Cardiac muscle cell (in vitro differentiated cells and primary cell): ENCODE measurements at regions not wholly inside any gene's neighbourhood (a gene's known extent, or its start where the extent isn't known, plus 50 kb on each side); places are given as distances from the start of the nearest gene placed in this dataset.
A peak's percentile ranks its signal among the peaks of the same experiment; 100 is the strongest.

Experiments used
- DNase-seq, 2 donors: peaks; one replicate each; pipeline versions ENCODE4 v3.0.0 to v3.0.0-alpha.2; 2010 to 2017; ENCODE audit warnings: low read depth in 1 of 2, low spot score in 1 of 2
- H3K27ac ChIP-seq: fragments of 200-600 bp; sonication (generic); 2 replicates; pipeline ENCODE4 v1.5.1; 2016
- H3K27me3 ChIP-seq: fragments of 200-600 bp; sonication (generic); 2 replicates; pipeline ENCODE4 v1.6.0; 2016; ENCODE audit warnings: control low read depth
- H3K36me3 ChIP-seq: fragments of 200-600 bp; sonication (generic); 2 replicates; pipeline ENCODE4 v1.5.1; 2016; ENCODE audit warnings: control low read depth
- H3K4me1 ChIP-seq: fragments of 200-600 bp; sonication (generic); 2 replicates; pipeline ENCODE4 v1.8.1; 2017; ENCODE audit warnings: low read depth, mild to moderate bottlenecking, mixed run types
- H3K4me3 ChIP-seq: fragments of 200-600 bp; sonication (generic); 2 replicates; pipeline ENCODE4 v1.5.1; 2016; ENCODE audit warnings: mild to moderate bottlenecking
- H3K9me3 ChIP-seq: fragments of 200-600 bp; sonication (generic); 2 replicates; pipeline ENCODE4 v1.5.1; 2017; ENCODE audit warnings: low read depth, mild to moderate bottlenecking, control low read depth
- TF ChIP-seq, protein P1 (sequence below): IDR thresholded peaks from 2 replicates; pipeline ENCODE4 v1.5.1; 2012; ENCODE audit warnings: low read depth, mild to moderate bottlenecking, low read length

DNA sequence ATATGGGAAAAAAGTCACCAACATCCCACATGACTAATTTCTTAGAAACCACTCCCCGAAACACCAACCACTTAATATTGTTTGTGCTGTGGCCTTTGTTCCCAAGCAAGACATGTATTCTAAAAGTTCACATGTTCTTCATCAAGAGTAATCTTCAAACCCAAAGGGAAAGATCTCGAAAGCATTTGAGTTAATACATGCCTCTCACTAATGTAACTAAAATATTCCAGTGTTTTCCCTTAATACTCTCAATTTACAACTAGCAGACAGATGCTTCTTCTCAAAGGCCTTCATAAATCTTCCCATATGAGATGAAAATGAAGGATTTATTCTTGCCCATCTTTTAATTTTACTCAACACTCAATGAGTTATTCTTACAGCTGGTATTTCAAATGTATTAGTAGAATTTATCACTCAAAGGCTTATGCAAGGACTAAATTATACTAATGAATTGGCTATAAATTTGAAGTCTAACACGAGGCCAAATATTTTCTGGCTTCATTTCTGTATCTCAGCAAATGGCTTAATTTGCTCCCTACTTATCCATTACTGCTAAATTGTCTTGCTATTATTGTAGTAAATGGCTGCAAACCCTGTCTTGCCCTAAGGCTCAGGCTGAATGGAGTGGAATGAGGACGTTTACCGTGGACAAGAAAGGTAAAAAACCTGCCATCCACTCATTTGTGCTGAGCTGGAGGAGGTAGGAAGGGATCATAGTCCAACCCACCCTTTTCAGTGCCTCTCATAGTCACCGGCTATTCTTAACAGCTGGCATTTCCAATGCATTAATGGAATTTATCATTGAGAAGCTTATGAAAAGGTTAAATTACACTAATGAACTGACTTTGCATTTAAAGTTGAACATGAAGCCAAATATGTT, 474.4 kb downstream of the RASEF start:
- no peaks in the 10 kb centered on the region for H3K27me3 ChIP-seq
- TF ChIP-seq, protein P1, sequence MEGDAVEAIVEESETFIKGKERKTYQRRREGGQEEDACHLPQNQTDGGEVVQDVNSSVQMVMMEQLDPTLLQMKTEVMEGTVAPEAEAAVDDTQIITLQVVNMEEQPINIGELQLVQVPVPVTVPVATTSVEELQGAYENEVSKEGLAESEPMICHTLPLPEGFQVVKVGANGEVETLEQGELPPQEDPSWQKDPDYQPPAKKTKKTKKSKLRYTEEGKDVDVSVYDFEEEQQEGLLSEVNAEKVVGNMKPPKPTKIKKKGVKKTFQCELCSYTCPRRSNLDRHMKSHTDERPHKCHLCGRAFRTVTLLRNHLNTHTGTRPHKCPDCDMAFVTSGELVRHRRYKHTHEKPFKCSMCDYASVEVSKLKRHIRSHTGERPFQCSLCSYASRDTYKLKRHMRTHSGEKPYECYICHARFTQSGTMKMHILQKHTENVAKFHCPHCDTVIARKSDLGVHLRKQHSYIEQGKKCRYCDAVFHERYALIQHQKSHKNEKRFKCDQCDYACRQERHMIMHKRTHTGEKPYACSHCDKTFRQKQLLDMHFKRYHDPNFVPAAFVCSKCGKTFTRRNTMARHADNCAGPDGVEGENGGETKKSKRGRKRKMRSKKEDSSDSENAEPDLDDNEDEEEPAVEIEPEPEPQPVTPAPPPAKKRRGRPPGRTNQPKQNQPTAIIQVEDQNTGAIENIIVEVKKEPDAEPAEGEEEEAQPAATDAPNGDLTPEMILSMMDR, result no peak
- DNase-seq, result no peak
- H3K27ac ChIP-seq, result no peak overlapping the region
- no peaks in the 10 kb centered on the region for H3K9me3 ChIP-seq
- no peaks in the 10 kb centered on the region for H3K36me3 ChIP-seq
- H3K4me1 ChIP-seq, result no peaks in the 10 kb centered on the region
- H3K4me3 ChIP-seq, result no peak overlapping the region

- TF ChIP-seq, protein P1, result no peak
- Histone ChIP-seq H3K4me1 (no peaks in the 10 kb centered on the region), H3K36me3 (no peaks in the 10 kb centered on the region), H3K27ac (no peak overlapping the region), H3K4me3 (no peak overlapping the region), H3K9me3 (no peaks in the 10 kb centered on the region), H3K27me3 (no peaks in the 10 kb centered on the region)
- no peak for DNase-seq
Observed at GRCh38 chr9:82590845-82591244, 472.1 kb downstream of the RASEF start.

DNA sequence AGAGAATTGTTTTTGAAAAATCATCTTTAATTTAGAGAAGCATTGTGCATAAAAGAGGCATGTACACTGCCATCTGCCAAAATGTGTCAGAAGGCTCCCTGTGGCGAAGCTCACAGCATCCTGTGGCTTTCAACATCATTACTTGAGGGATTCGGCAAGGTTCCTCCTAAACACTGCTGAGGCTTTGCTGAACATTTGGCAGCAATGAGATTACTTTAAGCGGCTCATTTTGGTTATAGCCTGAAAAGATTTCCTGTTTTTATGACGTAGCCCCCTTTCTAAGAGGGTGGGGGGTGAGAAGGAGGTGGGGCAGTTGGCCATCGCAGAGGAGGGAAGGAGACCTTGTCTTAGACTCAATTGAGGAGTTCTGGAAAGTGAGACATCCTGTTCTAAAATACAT, 469.4 kb downstream of the RASEF start:
- no peak for DNase-seq
- TF ChIP-seq, protein P1, result no peak
- H3K36me3 ChIP-seq, result no peaks in the 10 kb centered on the region

DNA sequence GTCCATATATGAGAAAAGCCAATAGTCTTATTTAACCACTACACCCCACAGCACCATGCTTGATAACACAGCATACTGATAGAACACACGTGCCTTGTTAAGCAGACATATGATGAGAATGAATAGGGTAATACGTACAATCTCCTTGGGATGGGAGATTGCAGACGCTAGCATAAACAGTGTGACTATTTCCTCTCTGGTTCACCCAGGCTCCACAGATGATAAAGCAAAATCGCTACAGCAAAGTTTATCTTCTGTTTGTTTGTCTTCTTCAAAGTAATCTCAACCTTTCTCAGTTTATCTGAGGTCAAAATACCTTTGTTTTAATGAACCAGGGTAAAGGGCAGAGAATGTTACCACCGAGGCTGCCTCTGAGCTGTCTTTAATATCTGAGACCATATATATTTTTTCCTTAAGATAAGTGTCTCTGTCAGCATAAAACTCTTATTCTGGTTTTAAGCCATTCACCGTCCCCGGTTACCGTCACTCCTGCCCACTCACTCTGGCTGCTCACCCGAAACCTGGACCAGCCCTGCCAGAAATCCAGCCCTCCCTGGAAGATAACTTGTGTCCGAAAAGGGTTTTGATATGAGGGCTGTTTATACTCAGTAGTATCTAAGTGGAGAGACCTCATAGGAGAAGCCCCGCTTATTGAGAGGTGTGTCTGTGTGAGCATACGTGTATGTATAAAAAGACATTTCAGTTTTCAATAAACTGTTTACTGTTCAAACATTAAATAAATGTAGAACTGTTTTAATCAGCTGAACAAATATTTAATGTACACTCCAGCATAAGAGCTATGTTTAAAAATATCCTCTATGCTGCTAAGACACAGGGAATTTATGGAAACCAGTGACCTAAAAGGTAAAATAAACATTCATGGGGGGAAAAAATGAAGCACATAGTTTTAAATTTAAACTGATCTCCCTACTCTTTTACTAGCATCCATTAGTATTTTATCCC, 465.4 kb downstream of the RASEF start:
- Histone ChIP-seq H3K4me3 (no peak overlapping the region), H3K36me3 (no peaks in the 10 kb centered on the region), H3K27ac (no peak overlapping the region), H3K9me3 (no peaks in the 10 kb centered on the region), H3K4me1 (peaks cover 26% of the 10 kb centered on the region), H3K27me3 (no peaks in the 10 kb centered on the region)
- TF ChIP-seq, protein P1, result no peak
- DNase-seq, result peak in 1 of 2 donors; percentile 7

More for the DNA sequence above, 469.4 kb downstream of the RASEF start:
- H3K9me3 ChIP-seq, result no peaks in the 10 kb centered on the region
- no peak overlapping the region for H3K4me3 ChIP-seq
- no peaks in the 10 kb centered on the region for H3K27me3 ChIP-seq
- no peak overlapping the region for H3K27ac ChIP-seq
- H3K4me1 ChIP-seq, result peaks cover 9% of the 10 kb centered on the region

DNA sequence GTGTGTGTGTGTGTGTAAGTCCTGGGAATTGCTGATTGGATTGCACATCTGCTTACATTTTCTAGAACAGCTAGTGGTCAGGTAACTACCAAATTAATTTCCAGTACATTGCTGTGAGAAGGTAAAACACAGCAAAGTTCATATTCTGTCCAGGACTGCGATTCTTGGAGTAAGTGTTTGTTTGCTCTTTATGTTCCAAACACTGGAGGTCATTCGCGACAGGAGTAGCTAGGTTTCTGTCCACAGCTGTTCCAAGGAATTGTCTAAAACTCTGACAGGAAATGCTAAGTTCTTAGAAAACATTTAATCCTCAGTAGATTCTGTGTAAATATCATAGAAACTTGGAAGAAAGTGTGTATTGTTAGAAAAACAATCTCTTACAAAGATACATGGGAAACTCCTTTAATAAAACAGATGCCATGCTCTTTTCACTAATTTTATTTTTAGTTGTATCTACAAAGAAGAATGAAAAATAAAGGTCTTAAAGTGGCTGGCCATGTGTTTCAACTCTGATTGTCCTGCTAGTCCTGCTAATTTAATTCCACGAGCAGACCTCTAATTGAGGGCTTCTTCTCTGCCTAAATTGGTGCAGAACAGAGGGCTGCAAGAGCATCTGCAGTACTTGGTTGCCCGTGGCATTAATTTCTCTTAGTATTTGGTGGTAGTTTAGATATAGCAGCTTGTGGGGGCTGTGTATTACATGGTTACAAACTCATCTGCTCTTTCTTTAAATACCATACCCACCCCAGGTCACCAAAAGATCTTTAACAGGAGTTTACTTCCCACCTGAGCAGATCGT, 464.5 kb downstream of the RASEF start:
- Histone ChIP-seq H3K4me1 (peaks cover 26% of the 10 kb centered on the region), H3K36me3 (no peaks in the 10 kb centered on the region), H3K4me3 (no peak overlapping the region), H3K27ac (no peak overlapping the region), H3K27me3 (no peaks in the 10 kb centered on the region), H3K9me3 (no peaks in the 10 kb centered on the region)
- no peak for DNase-seq
- TF ChIP-seq, protein P1, result no peak
